PC-9 (cell line): ENCODE measurements at regions not wholly inside any gene's neighbourhood (a gene's known extent, or its start where the extent isn't known, plus 50 kb on each side); places are given as distances from the start of the nearest gene placed in this dataset.

ENCODE experiments used
- EZH2 ChIP-seq: fragments of 200-600 bp; sonication (generic); IDR thresholded peaks from 2 replicates; pipeline ENCODE4 v1.8.0; 2017; ENCODE audit warnings: antibody characterized with exemption, low read depth
- TF ChIP-seq, protein P1 (sequence below): fragments of 200-600 bp; sonication (generic); conservative IDR thresholded peaks from 2 replicates; pipeline ENCODE4 v1.6.1; 2017; ENCODE audit warnings: mixed run types, antibody characterized with exemption, mild to moderate bottlenecking, moderate library complexity

DNA sequence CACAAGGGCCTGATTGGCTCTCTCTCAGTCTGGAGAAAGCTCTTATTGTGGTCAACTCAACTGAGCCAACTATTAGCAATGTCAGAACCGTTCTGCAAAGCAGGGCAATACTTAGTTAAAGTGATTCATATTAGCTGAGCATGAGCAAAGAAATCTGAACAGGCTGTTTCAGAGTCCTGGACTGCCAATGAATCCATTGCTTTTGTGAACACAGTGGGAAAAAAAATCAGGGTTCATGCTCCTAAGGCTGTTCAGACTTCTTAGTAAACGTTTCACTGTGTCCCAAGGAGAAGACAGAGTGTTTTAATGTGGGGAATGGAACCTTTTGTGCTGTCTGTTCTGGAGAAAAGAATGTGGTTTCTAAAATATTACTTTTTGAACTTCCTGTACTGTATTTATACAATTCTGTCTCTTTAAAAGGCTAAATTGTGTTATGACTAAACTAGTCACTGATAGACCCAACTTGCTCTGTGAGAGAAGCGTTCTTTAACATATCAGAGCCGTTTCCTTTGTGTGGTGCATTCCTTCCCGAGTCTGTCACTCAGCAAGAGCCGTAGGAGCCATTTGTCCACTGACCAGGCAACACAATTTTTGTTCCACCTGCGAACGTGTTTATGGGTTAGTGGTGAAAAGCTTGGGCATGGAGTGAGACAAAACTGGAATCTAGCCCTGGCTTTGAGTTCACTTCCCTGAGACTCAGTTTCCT lies 366.1 kb downstream of the FBXO8 start:
- TF ChIP-seq, protein P1, sequence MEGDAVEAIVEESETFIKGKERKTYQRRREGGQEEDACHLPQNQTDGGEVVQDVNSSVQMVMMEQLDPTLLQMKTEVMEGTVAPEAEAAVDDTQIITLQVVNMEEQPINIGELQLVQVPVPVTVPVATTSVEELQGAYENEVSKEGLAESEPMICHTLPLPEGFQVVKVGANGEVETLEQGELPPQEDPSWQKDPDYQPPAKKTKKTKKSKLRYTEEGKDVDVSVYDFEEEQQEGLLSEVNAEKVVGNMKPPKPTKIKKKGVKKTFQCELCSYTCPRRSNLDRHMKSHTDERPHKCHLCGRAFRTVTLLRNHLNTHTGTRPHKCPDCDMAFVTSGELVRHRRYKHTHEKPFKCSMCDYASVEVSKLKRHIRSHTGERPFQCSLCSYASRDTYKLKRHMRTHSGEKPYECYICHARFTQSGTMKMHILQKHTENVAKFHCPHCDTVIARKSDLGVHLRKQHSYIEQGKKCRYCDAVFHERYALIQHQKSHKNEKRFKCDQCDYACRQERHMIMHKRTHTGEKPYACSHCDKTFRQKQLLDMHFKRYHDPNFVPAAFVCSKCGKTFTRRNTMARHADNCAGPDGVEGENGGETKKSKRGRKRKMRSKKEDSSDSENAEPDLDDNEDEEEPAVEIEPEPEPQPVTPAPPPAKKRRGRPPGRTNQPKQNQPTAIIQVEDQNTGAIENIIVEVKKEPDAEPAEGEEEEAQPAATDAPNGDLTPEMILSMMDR, result no peak
- TF ChIP-seq EZH2, result no peak
